IMR-90 (cell line): ENCODE measurements at regions not wholly inside any gene's neighbourhood (a gene's known extent, or its start where the extent isn't known, plus 50 kb on each side); places are given as distances from the start of the nearest gene placed in this dataset.

Source experiments
- ATAC-seq: fragments of 200-7000 bp; cut with Tn5 transposase; 2 replicates; pipeline ENCODE4 v1.9.1; 2020; ENCODE audit warnings: low read depth, mild to moderate bottlenecking, moderate library complexity
- BruUV-seq: library from RNA; stranded (reverse); fragments of 400-500 nt; replicated peaks from 2 replicates; lab custom pipeline; 2021; lab: Mats Ljungman, UMichigan
- CTCF ChIA-PET: fragments of 300-600 bp; formaldehyde crosslinking; extraction: SDS; loops from one replicate; lab custom pipeline; 2021; ENCODE audit warnings: antibody characterized with exemption; lab: Yijun Ruan, JAX
- POLR2A ChIA-PET: fragments of 300-600 bp; sonication (Branson Sonifier 250); formaldehyde crosslinking; loops from one replicate; lab custom pipeline; 2022; ENCODE audit warnings: antibody characterized with exemption; ENCODE audit not compliant: unreplicated experiment; lab: Charles Lee
- DNase-seq: peaks from one replicate; pipeline ENCODE4 v3.0.0; 2013
- H2AFZ ChIP-seq: replicated peaks from 2 replicates; pipeline ENCODE3; 2013; ENCODE audit warnings: low read length, mild to moderate bottlenecking; ENCODE audit not compliant: poor library complexity
- H2AK5ac ChIP-seq: 2 replicates; pipeline ENCODE4 v1.6.1; 2013; ENCODE audit warnings: low read depth, low read length, inconsistent platforms
- H2AK9ac ChIP-seq: replicated peaks from 2 replicates; pipeline ENCODE3; 2013; ENCODE audit warnings: mild to moderate bottlenecking, low read depth, low read length, moderate library complexity; ENCODE audit not compliant: poor library complexity
- H2BK120ac ChIP-seq: 2 replicates; pipeline ENCODE4 v1.6.1; 2013; ENCODE audit warnings: low read depth, low read length, inconsistent platforms
- H2BK15ac ChIP-seq: 3 replicates; pipeline ENCODE4 v1.6.1; 2013; ENCODE audit warnings: low read depth, low read length, inconsistent platforms
- H2BK20ac ChIP-seq: 2 replicates; pipeline ENCODE4 v1.6.1; 2013; ENCODE audit warnings: low read depth, mild to moderate bottlenecking, inconsistent platforms, low read length, moderate library complexity
- H2BK5ac ChIP-seq: 2 replicates; pipeline ENCODE4 v1.6.1; 2013; ENCODE audit warnings: mild to moderate bottlenecking, low read depth, low read length, inconsistent platforms; ENCODE audit not compliant: poor library complexity, severe bottlenecking
- H3K14ac ChIP-seq: replicated peaks from 2 replicates; pipeline ENCODE4 v1.6.1; 2013; ENCODE audit warnings: low read depth, low read length, inconsistent platforms
- H3K18ac ChIP-seq: 2 replicates; pipeline ENCODE4 v1.6.1; 2013; ENCODE audit warnings: low read depth, low read length, control low read depth
- H3K23ac ChIP-seq: 2 replicates; pipeline ENCODE4 v1.6.1; 2013; ENCODE audit warnings: low read depth, low read length, inconsistent platforms
- H3K27ac ChIP-seq: 2 replicates; pipeline ENCODE4 v1.5.1; 2013; ENCODE audit warnings: mild to moderate bottlenecking, control low read depth, low read length; ENCODE audit not compliant: insufficient read depth
- H3K27me3 ChIP-seq: 2 replicates; pipeline ENCODE4 v1.6.1; 2013; ENCODE audit warnings: low read length; ENCODE audit not compliant: control insufficient read depth, insufficient read depth
- H3K36me3 ChIP-seq: 2 replicates; pipeline ENCODE4 v1.6.1; 2013; ENCODE audit warnings: low read length, mixed read lengths; ENCODE audit not compliant: control insufficient read depth, insufficient read depth
- H3K4ac ChIP-seq: 2 replicates; pipeline ENCODE4 v1.6.1; 2013; ENCODE audit warnings: low read depth, low read length, inconsistent platforms
- H3K4me1 ChIP-seq: 2 replicates; pipeline ENCODE4 v1.6.1; 2013; ENCODE audit warnings: low read length, mixed read lengths; ENCODE audit not compliant: control insufficient read depth, insufficient read depth
- H3K4me2 ChIP-seq: 2 replicates; pipeline ENCODE4 v1.6.1; 2013; ENCODE audit warnings: low read depth, mild to moderate bottlenecking, control low read depth, low read length, moderate library complexity
- H3K4me3 ChIP-seq: 2 replicates; pipeline ENCODE4 v1.5.1; 2013; ENCODE audit warnings: low read depth, mild to moderate bottlenecking, control low read depth, low read length, moderate library complexity; ENCODE audit not compliant: insufficient read depth
- H3K56ac ChIP-seq: 2 replicates; pipeline ENCODE4 v1.6.1; 2013; ENCODE audit warnings: low read length, inconsistent platforms; ENCODE audit not compliant: insufficient read depth; ENCODE audit errors: extremely low read depth
- H3K79me1 ChIP-seq, 2 experiments: 2 replicates each; pipeline ENCODE4 v1.6.1; 2013; ENCODE audit warnings: low read length in 2 of 2, inconsistent platforms in 1 of 2, low read depth in 1 of 2
- H3K9ac ChIP-seq: 2 replicates; pipeline ENCODE4 v1.6.1; 2013; ENCODE audit warnings: low read depth, low read length, control low read depth
- H3K9me1 ChIP-seq: 2 replicates; pipeline ENCODE4 v1.6.1; 2013; ENCODE audit warnings: low read length, inconsistent platforms; ENCODE audit not compliant: insufficient read depth
- H3K9me3 ChIP-seq: 2 replicates; pipeline ENCODE4 v1.6.1; 2013; ENCODE audit warnings: low read length; ENCODE audit not compliant: control insufficient read depth, insufficient read depth
- H4K20me1 ChIP-seq: 2 replicates; pipeline ENCODE4 v1.6.1; 2013; ENCODE audit warnings: low read length, inconsistent platforms; ENCODE audit not compliant: insufficient read depth
- H4K5ac ChIP-seq: 2 replicates; pipeline ENCODE4 v1.6.1; 2013; ENCODE audit warnings: mild to moderate bottlenecking, low read depth, low read length, control low read depth
- H4K8ac ChIP-seq, 2 experiments: 2 replicates each; pipeline ENCODE4 v1.6.1; 2013; ENCODE audit warnings: low read depth in 2 of 2, low read length in 2 of 2, control low read depth in 1 of 2, inconsistent platforms in 1 of 2
- H4K91ac ChIP-seq: 2 replicates; pipeline ENCODE4 v1.6.1; 2013; ENCODE audit warnings: low read depth, low read length, inconsistent platforms; ENCODE audit not compliant: insufficient read depth
- CHD1 ChIP-seq: IDR thresholded peaks from 2 replicates; pipeline ENCODE4 v1.6.1; 2012; ENCODE audit warnings: low read depth, low read length, improper control_type of control experiment
- MAZ ChIP-seq: IDR thresholded peaks from 2 replicates; pipeline ENCODE4 v1.6.1; 2012; ENCODE audit warnings: low read depth, mild to moderate bottlenecking, low read length, improper control_type of control experiment, moderate library complexity, borderline replicate concordance
- MXI1 ChIP-seq: IDR thresholded peaks from 2 replicates; pipeline ENCODE4 v1.6.1; 2012; ENCODE audit warnings: low read depth, mild to moderate bottlenecking, low read length, moderate library complexity, borderline replicate concordance
- RAD21 ChIP-seq: IDR thresholded peaks from 2 replicates; pipeline ENCODE4 v1.6.1; 2012; ENCODE audit warnings: low read length, improper control_type of control experiment
- WGBS, 2 experiments: methylation state at CpG; one replicate each; pipeline versions ENCODE4 v1.1.5 to v1.1.7; 2013; ENCODE audit warnings: missing lambda C conversion rate in 2 of 2; ENCODE audit not compliant: insufficient read length in 1 of 2; ENCODE audit errors: extremely low coverage in 2 of 2; 5-methylcytosine and 5-hydroxymethylcytosine counted together
- dilution Hi-C: fragments of 300-500 bp; cut with HindIII; formaldehyde crosslinking; loops from one replicate; pipeline ENCODE4 v1.14.3; 2018; ENCODE audit warnings: low sequenced_read_pairs; ENCODE audit not compliant: unreplicated experiment
- in situ Hi-C: fragments of 300-500 bp; cut with MboI; formaldehyde crosslinking; loops from 3 replicates; pipeline ENCODE4 v1.14.3; 2019; ENCODE audit warnings: low sequenced_read_pairs, inconsistent platforms, mixed read lengths
- intact Hi-C: fragments of 100-400 bp; cut with micrococcal nuclease; formaldehyde crosslinking; loops from 2 replicates; pipeline ENCODE4 v1.10.0; 2022

- no peak overlapping the region for H3K14ac ChIP-seq
- no peak overlapping the region for H2BK20ac ChIP-seq
- H3K9me1 ChIP-seq, result no peaks in the 10 kb centered on the region
- H2AK9ac ChIP-seq, result no peak overlapping the region
- WGBS, 2 experiments, result no CpG with 5 or more reads among the region's 2 CpGs
- ChIA-PET POLR2A (interaction anchor here (0.6 kb wide), 1 partner anchor 141 kb away, joined by 4 read pairs; no protein-coding TSS in a partner anchor), CTCF (no interaction called here)
- H2BK15ac ChIP-seq, result no peak overlapping the region
- TF ChIP-seq RAD21 (no peak), MAZ (no peak), CHD1 (no peak), MXI1 (no peak)
- H3K27ac ChIP-seq, result no peak overlapping the region
- H4K8ac ChIP-seq, result no peak overlapping the region
- no peak overlapping the region for H4K91ac ChIP-seq
- no peak overlapping the region for H2BK120ac ChIP-seq
- H3K18ac ChIP-seq, result no peak overlapping the region
- H3K4me1 ChIP-seq, result no peaks in the 10 kb centered on the region
- no peak overlapping the region for H4K5ac ChIP-seq
- peaks cover 8% of the 10 kb centered on the region for H3K9me3 ChIP-seq
- no peak overlapping the region for H2AFZ ChIP-seq
- H3K4me3 ChIP-seq, result no peak overlapping the region
- H4K20me1 ChIP-seq, result no peaks in the 10 kb centered on the region
- no peak overlapping the region for H3K23ac ChIP-seq
- no peaks in the 10 kb centered on the region for H3K79me1 ChIP-seq
- no peak overlapping the region for H2AK5ac ChIP-seq
- peak; percentile 1 for DNase-seq
- no peak overlapping the region for H2BK5ac ChIP-seq
- no peak overlapping the region for H3K4me2 ChIP-seq
- in situ Hi-C loops (no loop called here), dilution Hi-C loops (no loop called here), intact Hi-C loops (no loop called here)
- H3K27me3 ChIP-seq, result no peaks in the 10 kb centered on the region
- no peak overlapping the region for H3K56ac ChIP-seq
- no peak overlapping the region for H3K4ac ChIP-seq
- no TSS peak for BruUV-seq
- no peak for ATAC-seq
- no peaks in the 10 kb centered on the region for H3K36me3 ChIP-seq
- no peak overlapping the region for H3K9ac ChIP-seq
Observed at GRCh38 chr2:14827226-14828023, 194.9 kb downstream of the LRATD1 start.
